HG03039 (cell line): ENCODE measurements at regions not wholly inside any gene's neighbourhood (a gene's known extent, or its start where the extent isn't known, plus 50 kb on each side); places are given as distances from the start of the nearest gene placed in this dataset.
"Not testable (repeated sequence)": the region's sequence is repeated elsewhere in the genome, so short reads cannot be mapped to it uniquely, and the experiment has no call there.

Source experiments
- ATAC-seq: cut with Tn5 transposase; IDR thresholded peaks from one replicate; pipeline ENCODE4 v1.9.1; 2021; ENCODE audit warnings: mild to moderate bottlenecking, moderate library complexity; ENCODE audit not compliant: unreplicated experiment

- not testable (repeated sequence) for ATAC-seq
These were observed 52.9 kb downstream of the CDY2A start for GRCh38 chrY:18078452-18078851.

GRCh38 chrY:18085910-18086309 lies 60.3 kb downstream of the CDY2A start:
- not testable (repeated sequence) for ATAC-seq

DNA sequence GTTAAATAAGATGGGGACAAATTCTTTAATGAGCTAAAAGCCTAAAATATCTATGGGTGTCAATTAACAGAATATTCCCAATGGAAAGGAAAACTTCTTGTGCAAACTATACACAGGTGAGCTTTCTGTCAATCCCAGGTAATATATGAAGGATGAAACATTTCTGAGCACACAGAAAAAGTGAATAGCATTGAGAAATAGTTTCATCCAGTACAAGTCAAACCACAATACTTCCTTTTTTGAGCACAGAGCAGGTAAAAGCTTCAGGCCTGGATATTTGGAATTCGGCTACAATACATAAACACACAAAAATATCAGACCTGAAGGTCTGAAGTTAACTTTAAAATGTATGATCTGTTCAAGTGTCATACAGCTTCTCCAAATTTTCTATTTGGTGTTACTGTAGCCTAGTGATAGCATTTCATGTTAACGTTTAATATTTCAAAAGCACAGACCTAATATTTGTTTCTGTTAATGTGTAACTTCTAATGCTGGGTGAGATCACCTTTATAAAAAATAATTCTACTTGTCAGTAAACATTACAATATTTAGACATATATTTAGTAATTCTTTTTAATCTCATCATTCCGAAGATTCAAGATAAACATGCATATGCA lies 60.9 kb downstream of the CDY2A start:
- ATAC-seq = not testable (repeated sequence)

DNA sequence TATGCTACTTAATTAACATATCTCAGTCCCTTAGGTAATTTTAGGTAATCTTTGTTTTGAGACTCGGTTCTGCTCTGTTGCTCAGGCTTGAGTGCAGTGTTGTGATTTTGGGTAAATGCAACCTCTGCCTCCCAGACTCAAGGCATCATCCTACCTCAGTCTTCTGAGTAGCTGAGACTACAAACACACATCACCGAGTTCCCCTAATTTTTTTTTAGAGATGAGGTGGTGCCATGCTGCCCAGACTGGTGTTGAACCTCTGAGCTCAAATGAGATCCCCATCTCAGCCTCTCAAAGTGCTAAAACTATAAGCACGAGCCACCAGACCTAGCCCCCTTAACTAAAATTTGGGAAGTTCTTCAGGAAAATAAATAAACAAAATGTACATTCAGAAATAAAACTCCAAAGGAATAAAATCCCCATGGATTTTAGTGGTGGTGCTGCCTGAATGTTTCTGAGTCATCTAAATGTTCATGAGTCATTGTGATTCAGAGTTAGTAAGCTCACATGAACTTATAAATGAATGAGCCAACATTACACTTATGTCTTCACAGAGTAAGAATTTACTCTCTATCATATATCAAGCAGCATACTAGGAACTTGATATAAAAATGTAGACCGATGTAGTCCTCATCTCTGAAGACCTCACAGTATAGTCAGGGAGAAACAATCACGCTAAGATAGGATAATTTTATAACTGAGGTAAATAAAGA lies 62.5 kb downstream of the CDY2A start:
- not testable (repeated sequence) for ATAC-seq

- ATAC-seq = not testable (repeated sequence)
These were observed 67.4 kb downstream of the CDY2A start for GRCh38 chrY:18092952-18093351.

DNA sequence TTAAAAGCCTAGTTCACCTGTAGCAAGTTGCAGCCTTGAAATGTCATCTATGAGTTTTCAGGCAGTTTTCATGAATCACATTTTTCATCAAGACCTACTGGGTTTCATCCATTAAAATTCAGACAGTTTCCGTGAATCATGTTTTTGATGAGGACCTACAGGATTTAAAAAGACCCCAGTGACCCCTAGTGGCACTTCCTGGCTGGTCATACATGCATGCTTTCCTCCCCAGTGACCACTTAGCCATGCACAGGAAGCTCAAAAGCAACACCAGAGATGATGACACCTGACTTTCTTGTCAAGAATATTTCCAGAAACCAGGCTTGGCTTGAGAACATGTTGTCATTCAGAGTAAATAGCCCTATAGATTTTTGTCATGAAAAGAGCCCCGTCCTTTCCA lies 80.1 kb downstream of the CDY2A start:
- ATAC-seq = not testable (repeated sequence)

DNA sequence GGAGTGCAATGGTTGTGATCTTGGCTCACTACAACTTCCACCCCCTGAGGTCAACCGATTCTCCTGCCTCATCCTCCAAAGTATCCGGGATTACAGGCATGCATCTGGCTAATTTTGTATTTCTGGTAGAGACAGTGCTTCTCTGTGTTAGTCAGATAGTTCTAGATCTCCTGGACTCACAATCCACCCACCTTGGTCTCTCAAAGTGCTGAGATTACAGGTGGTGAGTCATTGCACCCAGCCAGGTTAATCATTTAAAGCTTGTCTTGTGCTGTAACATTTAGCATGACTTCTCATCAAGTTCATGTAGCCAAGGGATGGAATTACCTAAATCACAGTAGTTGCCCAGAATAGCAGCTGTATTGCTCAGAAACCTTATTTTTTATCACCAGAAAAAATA lies 92.8 kb downstream of the CDY2A start:
- ATAC-seq = not testable (repeated sequence)

- not testable (repeated sequence) for ATAC-seq
These were observed 112.1 kb downstream of the CDY2A start for GRCh38 chrY:18137718-18138117.

DNA sequence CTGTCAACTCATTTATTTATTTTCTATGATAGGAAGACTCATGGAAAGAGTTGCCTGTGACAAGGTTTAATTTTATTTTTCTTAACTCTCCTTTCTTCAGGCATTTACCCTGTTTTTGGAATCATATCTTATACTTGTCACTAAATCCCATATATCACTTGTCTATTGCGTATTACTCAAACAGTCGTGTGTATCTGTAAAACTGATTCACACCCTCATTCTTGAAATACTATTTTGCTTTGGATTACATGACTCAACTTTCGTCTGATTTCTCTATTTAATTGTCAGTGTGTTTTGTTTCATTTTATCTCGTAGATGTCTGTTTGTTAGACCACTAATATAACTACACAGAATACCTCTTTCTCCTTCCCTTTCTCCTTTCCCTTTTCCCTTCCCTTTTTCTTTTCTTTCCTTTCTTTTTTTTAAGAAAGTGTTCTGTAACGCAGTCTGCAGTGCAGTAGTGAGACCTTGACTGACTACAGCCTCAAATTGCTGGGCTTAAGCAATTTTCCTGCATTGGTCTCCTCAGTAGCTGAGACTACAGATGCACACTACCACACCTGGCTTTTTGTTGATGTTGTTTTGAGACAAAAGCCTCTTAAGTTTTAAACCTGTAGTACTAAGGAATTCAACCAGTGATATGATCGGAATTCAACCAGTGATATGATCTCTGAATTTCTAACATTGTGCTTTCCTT lies 113.9 kb downstream of the CDY2A start:
- not testable (repeated sequence) for ATAC-seq

- not testable (repeated sequence) for ATAC-seq
These were observed 120.8 kb downstream of the CDY2A start for GRCh38 chrY:18146417-18146816.

GRCh38 chrY:18152626-18153025 lies 127.0 kb downstream of the CDY2A start:
- ATAC-seq = not testable (repeated sequence)

DNA sequence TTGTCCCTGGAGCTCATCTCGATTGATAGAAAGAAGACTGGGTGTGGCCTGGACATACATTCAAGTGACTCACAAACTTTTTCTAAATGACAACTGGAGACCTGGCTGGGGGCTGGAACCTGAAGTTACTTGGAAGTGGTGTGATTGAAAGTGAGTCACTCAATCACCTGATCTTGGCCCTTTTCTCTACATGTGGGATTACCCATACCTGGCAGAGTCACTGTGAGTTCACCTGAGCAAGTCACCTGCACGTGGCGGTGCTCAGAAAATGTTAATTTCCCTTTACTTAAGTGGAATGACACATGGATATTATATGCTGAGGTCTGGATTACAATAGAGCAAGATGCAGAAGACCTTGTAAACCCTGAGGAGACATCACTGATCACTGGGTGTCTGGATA lies 140.2 kb downstream of the CDY2A start:
- ATAC-seq = not testable (repeated sequence)

GRCh38 chrY:18176118-18176517 lies 150.5 kb downstream of the CDY2A start:
- not testable (repeated sequence) for ATAC-seq

DNA sequence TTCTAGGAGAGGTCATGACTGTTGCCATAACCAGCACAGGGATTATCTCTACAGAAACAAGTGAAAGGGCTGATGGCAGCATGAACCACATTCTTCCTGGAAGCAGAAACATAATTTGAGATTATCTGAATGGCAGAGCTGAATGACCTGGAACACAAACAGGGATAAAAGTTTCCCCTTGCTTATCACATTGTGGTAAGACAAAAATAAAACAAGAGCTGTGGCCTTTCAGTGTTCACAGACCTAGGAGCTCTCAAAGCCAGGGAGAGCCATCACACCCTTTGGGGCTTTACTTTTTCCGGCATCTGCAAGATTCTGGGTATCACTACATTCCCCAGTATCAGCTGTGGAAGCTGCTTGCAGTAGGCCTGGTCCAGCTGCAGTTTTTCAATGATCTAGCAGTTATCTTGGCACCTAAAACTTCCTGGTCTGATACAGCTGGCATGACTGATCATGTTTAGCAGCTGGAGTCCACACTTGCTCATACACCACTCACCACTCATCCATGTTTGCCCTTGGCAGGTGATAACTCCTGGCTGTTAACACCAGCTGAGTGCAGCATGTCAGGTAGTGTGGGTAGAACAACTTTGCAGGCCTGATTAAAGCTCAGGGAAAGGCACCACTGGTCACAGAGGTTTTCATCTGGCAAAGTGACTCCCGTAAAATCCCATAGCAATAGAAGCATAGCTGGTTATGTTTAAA lies 163.5 kb downstream of the CDY2A start:
- ATAC-seq = not testable (repeated sequence)

DNA sequence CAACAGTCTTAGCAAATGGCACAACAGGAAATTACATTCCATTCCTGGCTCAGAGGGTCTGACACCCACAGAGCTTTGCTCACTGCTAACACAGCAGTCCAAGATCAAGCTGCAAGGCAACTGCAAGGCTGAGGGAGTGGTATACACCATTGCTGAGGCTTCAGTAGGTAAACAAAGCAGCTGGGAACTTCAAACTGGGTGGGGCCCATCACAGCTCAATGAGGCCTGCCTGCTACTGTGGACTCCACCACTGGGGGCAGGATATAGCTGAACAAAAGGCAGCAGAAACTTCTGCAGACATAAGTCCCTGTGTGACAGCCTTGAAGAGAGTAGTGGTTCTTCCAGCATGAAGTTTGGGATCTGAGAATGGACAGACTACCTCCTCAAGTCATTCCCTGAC lies 212.0 kb downstream of the CDY2A start:
- ATAC-seq = not testable (repeated sequence)

- not testable (repeated sequence) for ATAC-seq
These were observed 237.0 kb downstream of the CDY2A start for GRCh38 chrY:18262562-18262961.

DNA sequence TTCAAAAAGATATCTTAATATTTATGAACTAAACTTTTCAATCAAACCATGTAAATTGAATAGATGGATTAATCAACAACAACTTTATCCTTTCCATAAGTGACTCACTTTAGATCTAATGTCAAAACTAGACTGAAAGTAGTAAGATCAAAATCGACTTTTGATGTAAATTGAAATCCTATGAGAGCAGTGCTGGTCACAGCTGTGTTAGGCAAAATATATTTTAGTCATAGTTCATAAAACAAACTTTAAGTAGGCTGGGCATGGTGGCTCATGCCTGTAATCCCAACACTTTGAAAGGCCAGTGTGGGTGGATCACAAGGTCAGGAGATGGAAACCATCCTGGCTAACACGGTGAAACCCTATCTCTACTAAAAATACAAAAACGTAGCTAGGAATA lies 245.5 kb downstream of the CDY2A start:
- not testable (repeated sequence) for ATAC-seq

DNA sequence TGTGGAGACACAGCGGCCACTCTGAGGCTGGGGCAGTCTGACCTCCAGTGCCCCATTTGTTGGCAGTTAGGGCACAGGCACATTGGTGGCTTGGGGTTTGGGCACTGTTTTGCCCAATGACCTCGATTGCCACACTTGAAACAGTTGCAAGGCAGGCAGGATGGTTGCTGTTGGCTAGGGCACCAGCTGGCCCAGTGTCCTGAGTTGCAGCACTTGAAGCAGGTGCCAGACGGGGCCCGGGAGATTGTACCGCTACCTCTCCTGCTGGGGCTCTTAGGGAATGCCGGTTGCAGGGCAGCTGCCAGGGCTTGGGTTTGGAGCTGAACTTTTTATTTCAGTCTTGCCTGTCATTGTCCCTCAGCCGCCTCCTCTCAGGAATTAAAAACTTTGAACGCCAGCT lies 252.2 kb upstream of the HSFY1 start:
- not testable (repeated sequence) for ATAC-seq

GRCh38 chrY:18298461-18298860 lies 248.1 kb upstream of the HSFY1 start:
- ATAC-seq = not testable (repeated sequence)

DNA sequence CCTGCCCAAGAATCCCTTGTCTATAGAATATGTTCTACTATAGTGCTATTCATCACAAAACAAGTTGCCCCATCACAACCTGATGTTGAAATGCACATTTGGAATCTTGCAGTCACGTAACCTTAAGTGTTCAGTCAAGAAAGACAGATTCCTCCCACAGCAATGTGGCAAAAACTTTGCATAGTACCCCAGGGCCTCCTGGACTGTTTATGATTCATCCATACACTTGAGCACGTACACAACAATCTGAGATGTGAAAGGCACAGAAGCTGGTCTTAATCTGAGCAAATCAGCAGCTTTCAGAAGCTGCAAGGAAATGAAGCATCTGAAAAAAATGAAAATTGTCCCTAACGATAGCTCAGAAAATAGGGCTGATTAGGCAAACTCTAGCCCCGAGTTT lies 240.2 kb upstream of the HSFY1 start:
- not testable (repeated sequence) for ATAC-seq

DNA sequence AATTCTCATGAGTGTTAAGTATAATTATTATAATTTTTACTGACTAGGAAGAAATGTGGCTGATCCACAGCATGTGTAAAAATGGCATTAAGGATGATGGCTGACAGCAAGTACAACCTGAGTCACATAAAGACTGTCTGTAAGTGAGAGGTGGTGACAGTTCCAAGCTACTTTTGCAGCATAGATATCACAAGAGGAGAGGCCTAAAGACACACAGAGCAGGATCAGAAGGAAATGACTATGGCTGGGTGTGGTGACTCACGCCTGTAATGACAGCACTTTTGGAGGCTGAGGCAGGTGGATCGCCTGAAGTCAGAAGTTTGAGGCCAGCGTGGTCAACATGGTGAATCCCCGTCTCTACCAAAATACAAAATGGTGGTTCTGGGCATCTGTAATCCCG lies 234.7 kb upstream of the HSFY1 start:
- not testable (repeated sequence) for ATAC-seq
